Hepatocyte (in vitro differentiated cells): ENCODE measurements at regions not wholly inside any gene's neighbourhood (a gene's known extent, or its start where the extent isn't known, plus 50 kb on each side); places are given as distances from the start of the nearest gene placed in this dataset.

Experiments
- DNase-seq: peaks from one replicate; pipeline ENCODE4 v3.0.0-alpha.2; 2016; ENCODE audit warnings: low spot score
- H2AFZ ChIP-seq: fragments of 200-600 bp; sonication (generic); 2 replicates; pipeline ENCODE4 v1.6.0; 2016; ENCODE audit warnings: antibody characterized with exemption, mild to moderate bottlenecking
- H3K27ac ChIP-seq: fragments of 200-600 bp; sonication (generic); 2 replicates; pipeline ENCODE4 v1.5.1; 2016; ENCODE audit warnings: mild to moderate bottlenecking
- H3K27me3 ChIP-seq: fragments of 200-600 bp; sonication (generic); 2 replicates; pipeline ENCODE4 v1.6.1; 2016
- H3K36me3 ChIP-seq: fragments of 200-600 bp; sonication (generic); replicated peaks from 2 replicates; pipeline ENCODE4 v1.5.1; 2016; ENCODE audit warnings: low read depth; ENCODE audit not compliant: insufficient read depth
- H3K4me1 ChIP-seq: fragments of 200-600 bp; sonication (generic); 2 replicates; pipeline ENCODE4 v1.5.1; 2016; ENCODE audit warnings: mild to moderate bottlenecking, moderate library complexity; ENCODE audit not compliant: insufficient read depth
- H3K4me2 ChIP-seq: fragments of 200-600 bp; sonication (generic); 2 replicates; pipeline ENCODE4 v1.6.0; 2016
- H3K4me3 ChIP-seq: fragments of 200-600 bp; sonication (generic); 2 replicates; pipeline ENCODE4 v1.5.1; 2016; ENCODE audit warnings: mild to moderate bottlenecking
- H3K79me2 ChIP-seq: fragments of 200-600 bp; sonication (generic); 2 replicates; pipeline ENCODE4 v1.6.0; 2017; ENCODE audit warnings: mild to moderate bottlenecking
- H3K9me2 ChIP-seq: fragments of 200-600 bp; sonication (generic); replicated peaks from 2 replicates; pipeline ENCODE4 v1.6.0; 2017; ENCODE audit warnings: mild to moderate bottlenecking; ENCODE audit not compliant: insufficient read depth
- H3K9me3 ChIP-seq: fragments of 200-600 bp; sonication (generic); 2 replicates; pipeline ENCODE4 v1.5.1; 2016; ENCODE audit warnings: low read depth, mild to moderate bottlenecking
- H4K20me1 ChIP-seq: fragments of 200-600 bp; sonication (generic); 2 replicates; pipeline ENCODE4 v1.6.0; 2016; ENCODE audit warnings: mild to moderate bottlenecking; ENCODE audit not compliant: insufficient read depth, poor library complexity, severe bottlenecking
- EZH2 ChIP-seq: fragments of 200-600 bp; sonication (generic); IDR thresholded peaks from 2 replicates; pipeline ENCODE4 v1.6.1; 2016; ENCODE audit warnings: antibody characterized with exemption, mild to moderate bottlenecking, borderline replicate concordance
- EZH2phosphoT487 ChIP-seq: fragments of 200-600 bp; sonication (generic); IDR thresholded peaks from one replicate; pipeline ENCODE4 v1.6.1; 2018; ENCODE audit warnings: antibody characterized with exemption, mild to moderate bottlenecking, low read depth, moderate library complexity; ENCODE audit not compliant: unreplicated experiment, severe bottlenecking
- WGBS: methylation state at CpG from one replicate; pipeline ENCODE4 v1.1.6; 2016; ENCODE audit warnings: low lambda C conversion rate; ENCODE audit errors: missing lambda C conversion rate; 5-methylcytosine and 5-hydroxymethylcytosine counted together
- TF ChIP-seq, protein P1 (sequence below): fragments of 200-600 bp; sonication (generic); IDR thresholded peaks from 2 replicates; pipeline ENCODE4 v1.5.1; 2016; ENCODE audit warnings: antibody characterized with exemption, mild to moderate bottlenecking; ENCODE audit not compliant: poor library complexity

DNA sequence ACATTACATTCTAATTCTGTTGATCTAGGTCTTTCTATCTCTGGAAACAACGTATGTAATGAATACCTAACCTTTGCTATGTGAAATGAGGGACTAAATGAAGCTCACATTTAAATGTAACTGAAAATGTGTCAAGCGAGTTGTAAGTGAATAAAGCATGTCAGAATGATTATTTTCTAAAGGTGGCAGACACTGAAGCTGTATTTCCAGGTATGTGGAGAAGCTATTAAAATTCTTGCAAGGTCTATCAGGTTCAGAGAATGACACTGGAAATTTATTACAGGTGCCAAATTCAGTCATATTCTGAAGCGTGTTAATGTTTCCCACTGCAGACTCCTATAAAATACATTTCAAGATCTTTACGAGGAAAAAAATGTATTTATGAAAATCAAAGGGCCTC, 641.4 kb downstream of the RPS29 start:
- no peak for DNase-seq
- Histone ChIP-seq H3K4me1 (no peaks in the 10 kb centered on the region), H3K9me2 (no peaks in the 10 kb centered on the region), H2AFZ (no peak overlapping the region), H3K9me3 (no peaks in the 10 kb centered on the region), H3K27me3 (no peaks in the 10 kb centered on the region), H3K79me2 (no peaks in the 10 kb centered on the region), H3K4me3 (no peak overlapping the region), H3K4me2 (no peak overlapping the region), H3K36me3 (no peaks in the 10 kb centered on the region), H3K27ac (no peak overlapping the region), H4K20me1 (no peaks in the 10 kb centered on the region)
- TF ChIP-seq, protein P1, sequence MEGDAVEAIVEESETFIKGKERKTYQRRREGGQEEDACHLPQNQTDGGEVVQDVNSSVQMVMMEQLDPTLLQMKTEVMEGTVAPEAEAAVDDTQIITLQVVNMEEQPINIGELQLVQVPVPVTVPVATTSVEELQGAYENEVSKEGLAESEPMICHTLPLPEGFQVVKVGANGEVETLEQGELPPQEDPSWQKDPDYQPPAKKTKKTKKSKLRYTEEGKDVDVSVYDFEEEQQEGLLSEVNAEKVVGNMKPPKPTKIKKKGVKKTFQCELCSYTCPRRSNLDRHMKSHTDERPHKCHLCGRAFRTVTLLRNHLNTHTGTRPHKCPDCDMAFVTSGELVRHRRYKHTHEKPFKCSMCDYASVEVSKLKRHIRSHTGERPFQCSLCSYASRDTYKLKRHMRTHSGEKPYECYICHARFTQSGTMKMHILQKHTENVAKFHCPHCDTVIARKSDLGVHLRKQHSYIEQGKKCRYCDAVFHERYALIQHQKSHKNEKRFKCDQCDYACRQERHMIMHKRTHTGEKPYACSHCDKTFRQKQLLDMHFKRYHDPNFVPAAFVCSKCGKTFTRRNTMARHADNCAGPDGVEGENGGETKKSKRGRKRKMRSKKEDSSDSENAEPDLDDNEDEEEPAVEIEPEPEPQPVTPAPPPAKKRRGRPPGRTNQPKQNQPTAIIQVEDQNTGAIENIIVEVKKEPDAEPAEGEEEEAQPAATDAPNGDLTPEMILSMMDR, result no peak
- TF ChIP-seq EZH2, result no peak
- no peak for TF ChIP-seq EZH2phosphoT487
- WGBS, result 87% methylated on average over 4 of the region's 4 CpGs

DNA sequence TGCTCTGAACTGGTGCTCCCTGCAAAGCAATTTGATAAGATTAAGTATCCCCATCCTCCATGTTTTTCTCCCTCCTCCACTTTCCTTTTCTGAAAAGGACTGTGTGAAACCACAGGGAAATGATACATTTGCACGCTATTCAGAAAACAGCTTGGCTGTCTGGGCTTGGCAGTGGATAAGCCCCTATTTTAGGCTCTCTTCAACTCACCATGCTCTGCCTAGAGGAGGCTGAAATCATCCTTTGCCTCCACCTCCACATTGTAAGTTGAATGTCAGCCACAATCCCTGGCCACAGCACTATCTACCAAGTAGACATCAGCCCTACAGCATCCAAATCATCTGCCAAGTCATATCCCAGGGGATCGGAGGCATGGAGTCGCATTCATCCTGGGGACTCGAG, 642.3 kb downstream of the RPS29 start:
- Histone ChIP-seq H3K9me2 (no peaks in the 10 kb centered on the region), H3K36me3 (no peaks in the 10 kb centered on the region), H3K4me2 (no peak overlapping the region), H3K79me2 (no peaks in the 10 kb centered on the region), H3K27me3 (no peaks in the 10 kb centered on the region), H3K9me3 (no peaks in the 10 kb centered on the region), H4K20me1 (no peaks in the 10 kb centered on the region), H2AFZ (no peak overlapping the region), H3K4me1 (peaks cover 5% of the 10 kb centered on the region), H3K4me3 (no peak overlapping the region), H3K27ac (no peak overlapping the region)
- DNase-seq, result no peak
- TF ChIP-seq, protein P1, result no peak
- TF ChIP-seq EZH2phosphoT487 (no peak), EZH2 (no peak)
- 95% methylated on average over 4 of the region's 4 CpGs for WGBS

DNA sequence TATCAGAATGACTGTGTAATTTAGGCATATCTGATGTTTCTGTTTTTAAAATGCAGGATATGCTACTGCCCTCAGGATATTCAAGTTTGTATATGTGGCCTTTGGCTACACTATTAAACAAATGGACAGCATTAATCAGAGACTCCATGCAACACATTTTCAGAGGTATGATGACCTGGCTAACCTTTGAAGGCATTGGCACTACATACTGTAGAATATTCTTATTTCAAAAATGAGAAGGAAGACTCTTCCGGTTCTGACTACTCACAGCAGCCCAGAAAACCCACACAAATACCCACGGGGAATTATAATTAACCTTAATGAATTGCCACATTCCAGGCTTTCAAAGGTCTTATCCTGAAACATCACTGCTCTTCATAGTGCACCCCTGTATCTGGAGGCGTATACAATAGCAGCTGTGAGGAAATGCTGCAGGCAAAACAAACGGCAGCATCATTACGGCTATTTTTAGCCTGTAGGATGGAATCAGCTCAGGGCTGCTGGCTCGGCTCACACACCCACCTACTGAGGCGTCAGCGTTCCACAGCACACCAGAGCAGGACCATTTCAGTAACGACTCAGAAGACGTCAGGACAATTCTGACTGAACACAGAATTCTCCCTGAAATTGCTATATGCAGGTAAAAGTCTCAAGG, 648.5 kb downstream of the RPS29 start:
- H4K20me1 ChIP-seq, result no peaks in the 10 kb centered on the region
- H3K27me3 ChIP-seq, result no peaks in the 10 kb centered on the region
- WGBS, result 30% methylated on average over 10 of the region's 10 CpGs
- no peak overlapping the region for H3K27ac ChIP-seq
- no peak overlapping the region for H2AFZ ChIP-seq
- H3K4me1 ChIP-seq, result peaks cover 5% of the 10 kb centered on the region
- no peaks in the 10 kb centered on the region for H3K9me2 ChIP-seq
- no peak overlapping the region for H3K4me2 ChIP-seq
- TF ChIP-seq EZH2 (no peak), EZH2phosphoT487 (no peak)
- TF ChIP-seq, protein P1, result no peak
- H3K36me3 ChIP-seq, result no peaks in the 10 kb centered on the region
- no peak overlapping the region for H3K4me3 ChIP-seq
- DNase-seq, result peak; percentile 19
- H3K79me2 ChIP-seq, result no peaks in the 10 kb centered on the region
- no peaks in the 10 kb centered on the region for H3K9me3 ChIP-seq
